M059J (cell line): ENCODE measurements at regions not wholly inside any gene's neighbourhood (a gene's known extent, or its start where the extent isn't known, plus 50 kb on each side); places are given as distances from the start of the nearest gene placed in this dataset.
"Not testable (repeated sequence)": the region's sequence is repeated elsewhere in the genome, so short reads cannot be mapped to it uniquely, and the experiment has no call there.

Source experiments
- DNase-seq: peaks from one replicate; pipeline ENCODE4 v3.0.0-alpha.2; 2012; ENCODE audit warnings: low read depth

- DNase-seq = no peak
Observed at GRCh38 chr3:18126772-18127171, 298.4 kb downstream of the SATB1 start.

DNA sequence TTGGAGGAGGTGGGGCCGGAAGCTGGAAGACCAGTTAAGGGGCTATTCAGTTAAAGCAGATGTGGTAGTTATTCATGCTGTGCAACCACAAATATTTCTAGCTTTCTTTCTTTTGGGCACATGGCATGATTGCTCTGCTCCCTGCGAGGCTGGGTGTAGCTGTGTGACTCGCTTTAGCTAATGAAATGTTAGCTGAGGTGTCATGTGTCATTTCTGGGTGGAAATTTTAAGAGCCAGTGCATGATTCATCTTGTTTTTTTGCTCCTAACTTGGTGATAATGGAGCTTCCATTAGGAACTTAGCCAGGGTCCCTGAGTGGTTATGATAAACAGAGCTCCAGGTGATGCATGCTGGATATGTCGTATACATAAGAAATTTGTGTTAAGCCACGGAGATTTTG, 300.6 kb downstream of the SATB1 start:
- DNase-seq = peak; percentile 81

- DNase-seq = peak; percentile 22
Observed at GRCh38 chr3:18122264-18122663, 302.9 kb downstream of the SATB1 start.

- DNase-seq = no peak
Observed at GRCh38 chr3:18121020-18121419, 304.1 kb downstream of the SATB1 start.

DNA sequence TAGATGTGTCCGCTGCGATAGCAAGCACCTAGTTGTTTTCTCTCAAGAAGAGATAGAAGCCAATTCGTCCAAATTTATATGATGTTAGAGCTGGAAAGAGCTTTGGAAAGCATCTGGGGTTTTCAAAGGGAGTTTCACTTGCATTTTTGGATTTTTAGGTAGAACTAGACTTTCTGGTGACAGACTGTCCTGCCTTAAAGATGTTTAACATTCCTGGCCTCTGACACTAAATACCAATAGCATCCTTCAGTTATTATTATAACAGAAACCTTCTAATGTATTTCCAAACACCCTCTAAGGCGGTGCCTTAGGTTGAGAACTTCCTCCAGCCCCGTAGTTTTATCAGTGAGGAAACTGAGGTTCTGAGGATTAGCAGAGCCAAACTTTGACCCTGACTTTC, 305.3 kb downstream of the SATB1 start:
- DNase-seq = no peak

- no peak for DNase-seq
Observed at GRCh38 chr3:18114894-18115293, 310.2 kb downstream of the SATB1 start.

DNA sequence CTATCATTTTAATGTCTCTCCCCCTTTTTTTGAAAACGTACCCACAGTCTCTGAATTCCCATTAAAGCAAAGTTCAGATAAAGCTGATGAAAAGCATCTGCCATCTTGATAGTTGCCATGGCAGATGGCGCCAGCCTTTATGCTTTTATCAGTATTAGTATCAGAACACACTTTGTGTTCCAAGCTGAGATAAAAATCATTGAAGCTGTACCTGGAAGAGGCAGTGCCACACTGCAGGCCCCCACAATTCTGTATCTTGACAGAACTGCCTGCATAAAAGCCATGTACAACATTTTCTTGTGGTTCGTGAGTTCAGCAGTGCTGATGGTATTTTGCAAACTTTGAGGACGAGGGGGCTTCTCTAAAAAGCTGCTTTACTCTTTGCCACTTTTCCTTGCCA, 311.7 kb downstream of the SATB1 start:
- no peak for DNase-seq

DNA sequence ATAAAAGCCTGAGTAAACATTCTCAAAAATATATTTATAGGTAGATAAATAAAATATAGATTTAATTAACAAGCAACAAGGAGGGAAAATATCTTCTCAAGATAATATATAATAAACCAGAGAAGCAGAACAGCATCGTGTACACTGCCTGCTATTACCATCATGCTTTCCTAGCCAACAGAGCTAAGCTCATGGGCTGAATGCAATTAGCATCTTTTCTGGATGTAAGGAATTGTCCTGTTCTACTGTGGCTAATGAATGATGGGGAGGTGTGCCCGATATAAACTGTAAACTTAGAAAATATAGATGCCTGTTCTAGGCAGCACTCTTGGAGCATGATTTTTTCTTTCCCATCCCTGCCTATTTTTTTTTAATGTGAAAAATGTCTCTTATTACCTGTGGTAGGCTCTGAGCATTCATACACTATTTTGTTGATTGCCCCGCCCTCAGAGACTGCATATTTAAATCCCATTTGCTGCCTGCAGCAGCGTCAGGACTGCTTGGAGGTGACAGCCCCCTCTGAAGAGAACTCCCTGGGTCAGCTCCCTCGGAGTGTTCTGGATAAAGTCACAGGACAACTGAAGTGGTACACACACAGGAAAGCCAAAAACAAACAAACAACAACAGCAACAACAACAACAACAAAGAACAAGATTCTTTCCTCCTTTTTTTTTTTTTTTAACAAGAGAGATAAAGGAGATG, 312.3 kb downstream of the SATB1 start:
- DNase-seq = no peak

DNA sequence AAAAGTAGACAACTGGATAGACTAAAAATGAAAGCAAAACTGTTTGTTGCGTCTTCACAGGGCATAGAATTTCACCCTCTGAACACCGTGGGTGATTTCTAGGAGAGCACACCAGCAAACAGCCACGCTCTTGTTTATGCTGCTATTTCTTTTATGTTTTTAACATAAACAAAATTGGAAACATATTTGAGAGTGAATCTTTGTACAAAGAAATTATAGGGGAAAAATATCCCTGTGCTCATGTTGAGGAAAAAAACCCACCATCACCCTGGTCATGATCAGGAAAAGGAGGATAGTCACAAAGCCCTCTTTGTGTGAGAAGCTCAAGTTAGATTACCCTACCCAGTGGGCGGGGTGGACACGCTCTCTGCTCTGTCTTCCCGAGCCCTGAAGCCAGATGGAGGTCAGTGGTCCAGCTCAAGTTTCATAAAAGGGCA, 313.3 kb downstream of the SATB1 start:
- peak; percentile 50 for DNase-seq

GRCh38 chr3:18103591-18103990, 321.5 kb downstream of the SATB1 start:
- no peak for DNase-seq

GRCh38 chr3:18100121-18100520, 325.0 kb downstream of the SATB1 start:
- peak; percentile 39 for DNase-seq

DNA sequence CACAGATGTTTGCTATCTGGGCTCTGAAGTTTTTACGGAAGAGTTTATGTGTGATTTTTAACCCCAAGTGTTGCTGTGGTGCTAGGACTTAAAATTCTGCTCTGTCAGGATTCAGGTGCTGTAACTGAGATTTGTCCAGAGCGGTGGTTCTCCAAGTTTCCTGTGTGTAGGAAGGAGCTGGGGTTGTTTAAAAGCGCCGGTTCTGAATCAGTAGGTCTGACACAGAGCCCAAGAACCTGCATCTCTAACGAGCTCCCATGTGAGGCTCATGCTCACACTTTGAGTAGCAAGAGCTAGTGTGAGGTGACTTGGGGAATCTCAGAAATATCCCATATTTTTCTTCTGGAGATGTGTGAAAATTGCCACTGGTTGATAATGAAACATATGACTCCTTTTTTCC, 325.5 kb downstream of the SATB1 start:
- peak; percentile 55 for DNase-seq

- peak; percentile 98 for DNase-seq
Observed at GRCh38 chr3:18098960-18099587, 326.1 kb downstream of the SATB1 start.

DNA sequence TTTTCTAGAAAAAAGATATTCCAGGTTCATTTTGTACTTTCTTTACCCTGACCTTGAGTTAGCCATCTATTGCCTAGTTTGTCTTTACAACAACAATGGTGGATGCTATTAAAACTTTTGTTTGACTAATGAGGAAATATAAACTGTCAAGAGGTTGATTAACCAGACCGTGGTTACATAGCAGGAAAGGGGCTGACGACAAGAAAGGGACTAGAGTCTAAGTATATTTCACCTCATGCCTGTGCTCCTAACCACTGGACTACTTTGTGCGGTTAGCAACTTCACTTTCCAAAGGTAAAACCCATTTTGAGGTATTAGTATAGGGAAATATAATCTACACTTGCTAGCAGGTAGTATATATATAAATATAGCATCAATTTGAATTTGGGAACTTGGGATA, 327.1 kb downstream of the SATB1 start:
- no peak for DNase-seq

DNA sequence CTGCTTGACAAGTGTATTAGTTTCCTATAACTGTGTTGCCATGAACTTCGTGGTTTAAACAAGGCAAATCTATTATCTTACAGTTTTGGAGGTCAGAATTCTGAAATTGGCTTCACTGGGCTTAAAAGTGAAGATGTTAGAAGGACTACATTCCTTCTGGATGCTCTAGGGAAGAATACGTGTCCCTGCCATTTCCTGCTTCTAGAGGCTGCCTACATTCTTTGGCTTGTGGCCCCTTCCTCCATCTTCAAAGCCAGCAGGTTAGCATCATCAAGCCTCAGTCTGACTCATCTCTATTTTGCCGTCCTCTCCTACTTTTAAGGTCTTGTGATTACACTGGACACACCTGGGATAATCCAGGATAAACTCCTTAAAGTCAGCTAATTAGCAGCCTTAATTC, 327.7 kb downstream of the SATB1 start:
- DNase-seq = no peak

- no peak for DNase-seq
Observed at GRCh38 chr3:18092726-18093125, 332.4 kb downstream of the SATB1 start.

DNA sequence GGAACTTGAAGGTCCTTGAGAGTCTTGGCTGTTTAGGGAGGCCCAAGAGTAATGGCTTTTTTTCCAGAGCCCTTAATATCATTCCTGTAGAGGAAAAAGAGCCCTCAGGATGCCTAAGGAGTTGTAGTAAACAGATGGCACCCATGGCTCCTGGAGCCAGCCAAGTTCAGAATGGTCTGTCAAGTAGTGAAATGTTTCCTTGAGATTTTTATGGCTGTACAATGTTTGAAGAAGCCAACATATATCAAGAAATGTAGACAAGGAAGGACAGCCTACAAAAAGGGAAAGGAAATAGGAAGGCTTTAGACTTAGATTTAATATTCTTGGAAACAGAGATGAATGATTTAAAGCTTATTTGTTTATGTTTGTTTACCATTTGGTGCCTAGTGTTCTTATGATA, 334.8 kb downstream of the SATB1 start:
- no peak for DNase-seq

GRCh38 chr3:18087988-18088387, 337.2 kb downstream of the SATB1 start:
- DNase-seq = no peak

DNA sequence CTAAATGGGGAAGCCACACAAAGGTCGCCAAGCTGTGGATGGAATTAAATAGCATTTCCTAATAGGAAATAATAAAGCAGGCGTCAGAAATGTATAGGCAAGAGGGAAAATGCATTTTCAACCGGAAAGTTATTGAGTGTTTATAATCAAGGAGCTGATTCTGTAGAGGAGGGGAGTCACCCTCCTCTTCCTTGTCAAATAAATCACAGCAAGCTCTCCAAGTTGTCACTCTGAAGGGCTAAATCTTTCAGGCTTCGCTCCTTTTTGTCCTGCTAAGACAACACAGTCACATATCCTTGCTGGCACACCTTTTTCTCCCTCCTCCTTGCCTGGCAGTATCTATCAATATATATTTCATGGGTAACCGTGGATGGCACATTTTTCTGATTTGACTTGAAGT, 338.4 kb downstream of the SATB1 start:
- no peak for DNase-seq

DNA sequence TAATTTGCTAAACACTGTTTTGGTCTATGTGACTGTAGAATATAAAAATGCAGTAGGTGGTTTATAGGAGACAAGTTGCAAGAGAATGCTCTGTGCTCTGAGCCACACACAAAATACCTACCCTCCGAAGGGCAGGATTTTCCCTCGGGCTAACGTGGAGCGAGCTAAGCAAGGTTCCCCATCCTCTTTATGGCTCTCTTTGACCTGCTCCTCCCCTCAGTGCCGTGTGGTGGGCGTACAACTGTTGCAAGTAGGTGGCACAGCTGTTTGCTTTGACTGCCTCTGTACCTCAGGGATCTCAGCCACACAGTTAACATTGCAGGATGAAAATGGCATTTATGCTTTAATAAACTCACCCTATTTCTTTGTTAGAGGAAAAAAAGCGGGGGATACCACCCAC, 339.1 kb downstream of the SATB1 start:
- no peak for DNase-seq

- no peak for DNase-seq
Observed at GRCh38 chr3:18085429-18085828, 339.7 kb downstream of the SATB1 start.

DNA sequence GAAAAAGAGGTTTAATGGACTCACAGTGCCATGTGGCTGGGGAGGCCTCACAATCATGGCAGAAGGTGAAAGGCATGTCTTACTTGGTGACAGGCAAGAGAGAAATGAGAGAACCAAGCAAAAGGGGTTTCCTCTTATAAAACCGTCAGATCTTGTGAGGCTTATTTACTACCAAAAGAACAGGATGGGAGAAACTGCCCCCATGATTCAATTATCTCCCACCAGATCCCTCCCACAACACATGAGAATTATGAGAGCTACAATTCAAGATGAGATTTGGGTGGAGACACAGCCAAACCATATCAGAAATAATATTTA, 340.8 kb upstream of the TBC1D5 start:
- DNase-seq = not testable (repeated sequence)

DNA sequence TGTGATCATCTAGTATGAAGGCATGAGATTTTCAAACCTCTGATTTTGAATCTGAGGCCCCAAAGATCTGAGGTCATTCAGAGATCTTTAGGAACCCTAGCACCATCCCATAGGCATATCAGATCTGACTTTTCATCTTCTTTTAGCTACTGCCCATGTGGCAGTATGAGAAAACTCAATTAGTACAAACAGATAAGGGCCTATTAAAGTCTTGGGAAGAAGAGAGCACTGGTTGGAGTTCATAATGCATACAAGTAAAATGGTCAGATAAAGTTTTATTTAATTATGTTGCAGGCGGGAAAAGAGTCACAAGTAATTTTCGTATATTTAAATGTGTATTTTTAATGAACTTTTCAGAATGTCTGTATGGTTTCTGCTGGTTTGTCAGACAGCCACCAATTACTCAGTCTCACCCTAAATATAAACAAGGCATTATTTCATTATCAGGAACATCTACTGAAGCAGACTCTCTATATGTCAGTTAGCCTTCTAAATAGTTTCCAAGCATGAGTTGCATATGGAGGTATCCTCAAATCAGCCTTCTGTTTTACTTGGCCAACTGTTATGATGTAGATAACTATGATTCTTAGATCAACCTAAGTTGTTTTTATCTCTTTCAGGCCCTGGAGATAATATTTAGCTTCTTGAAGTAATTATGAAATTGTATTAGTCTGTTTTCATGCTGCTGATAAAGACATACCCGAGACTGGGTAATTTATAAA, 340.3 kb upstream of the TBC1D5 start:
- DNase-seq = no peak
